ENCODE measurements at regions not wholly inside any gene's neighbourhood (a gene's known extent, or its start where the extent isn't known, plus 50 kb on each side); places are given as distances from the start of the nearest gene placed in this dataset.

DNA sequence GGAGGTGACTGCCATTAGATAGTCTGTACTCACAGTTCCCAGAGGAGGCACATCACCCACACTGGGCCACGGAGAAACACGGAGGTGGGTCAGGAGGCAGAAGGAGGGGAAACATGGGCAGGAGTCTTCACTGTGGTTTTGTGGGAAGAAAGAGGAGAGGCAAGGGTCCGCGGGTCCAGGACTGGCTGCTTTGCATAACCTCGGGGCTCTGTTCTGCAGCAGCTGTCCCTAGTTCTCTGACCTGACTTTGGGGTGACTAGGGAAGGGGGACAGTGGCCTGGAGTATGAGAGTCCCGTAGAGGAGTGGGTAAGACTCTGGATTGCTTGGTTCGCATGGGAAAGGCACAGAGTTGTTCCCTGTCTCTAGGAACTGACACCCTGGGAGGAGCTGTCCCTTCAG, 238.3 kb upstream of the RAB6C start:
- no peak for TF ChIP-seq CTCF (IDR thresholded peaks at IDR 0.05; ENCODE audit: low read depth, low read length)
- no peak for TF ChIP-seq EZH2phosphoT487 (IDR thresholded peaks at IDR 0.05; ENCODE audit: low read depth)
